Gastroesophageal sphincter (tissue), 3 donors: ENCODE measurements at regions not wholly inside any gene's neighbourhood (a gene's known extent, or its start where the extent isn't known, plus 50 kb on each side); places are given as distances from the start of the nearest gene placed in this dataset.

Source experiments
- CTCF ChIP-seq, 4 experiments: fragments of 200-600 bp in 2 of 4; fragments of 450-650 bp in 2 of 4; sonication (generic) in 1 of 4; IDR thresholded peaks; one replicate each; pipeline ENCODE4 v1.5.1; 2017 to 2019; ENCODE audit warnings: antibody characterized with exemption in 4 of 4, mild to moderate bottlenecking in 2 of 4, moderate library complexity in 2 of 4
- EP300 ChIP-seq: sonication (generic); formaldehyde crosslinking; IDR thresholded peaks from one replicate; pipeline ENCODE4 v1.6.1; 2017; ENCODE audit warnings: antibody characterized with exemption, mild to moderate bottlenecking
- POLR2A ChIP-seq, 2 donors: fragments of 450-650 bp; IDR thresholded peaks; one replicate each; pipeline ENCODE4 v1.6.1; 2017; ENCODE audit warnings: antibody characterized with exemption in 2 of 2, mild to moderate bottlenecking in 2 of 2, moderate library complexity in 1 of 2
- POLR2AphosphoS5 ChIP-seq: sonication (generic); formaldehyde crosslinking; IDR thresholded peaks from one replicate; pipeline ENCODE4 v1.6.1; 2017; ENCODE audit warnings: antibody characterized with exemption

GRCh38 chr4:54838301-54838700 is 180.5 kb downstream of the KIT start:
- TF ChIP-seq CTCF (IDR thresholded peaks at IDR 0.05) (no peak), POLR2A (IDR thresholded peaks at IDR 0.05) (no peak), EP300 (no peak), POLR2AphosphoS5 (no peak)
